Kidney (tissue), 13 donors: ENCODE measurements at regions not wholly inside any gene's neighbourhood (a gene's known extent, or its start where the extent isn't known, plus 50 kb on each side); places are given as distances from the start of the nearest gene placed in this dataset.
A peak's percentile ranks its signal among the peaks of the same experiment; 100 is the strongest.

Experiments
- DNase-seq, 5 donors: peaks; one replicate each; pipeline ENCODE4 v3.0.0-alpha.2; 2013 to 2020
- FAIRE-seq: peaks from 2 replicates; lab custom pipeline; 2012; peaks lifted over from hg19 to GRCh38; lab: Jason Lieb, UNC
- H3K27ac ChIP-seq, 2 donors: one replicate each; pipeline ENCODE4 v1.7.0; 2013; ENCODE audit warnings: low read depth in 2 of 2, low read length in 2 of 2, inconsistent platforms in 1 of 2
- H3K27me3 ChIP-seq: one replicate; pipeline ENCODE4 v1.7.1; 2013; ENCODE audit warnings: low read length, inconsistent platforms; ENCODE audit not compliant: control insufficient read depth, insufficient read depth
- H3K36me3 ChIP-seq, 3 donors: one replicate each; pipeline versions ENCODE4 v1.7.0 to v1.7.1; 2013; ENCODE audit warnings: low read length in 3 of 3, control low read depth in 1 of 3, inconsistent platforms in 1 of 3; ENCODE audit not compliant: insufficient read depth in 3 of 3, control insufficient read depth in 2 of 3
- H3K4me1 ChIP-seq, 3 donors: one replicate each; pipeline versions ENCODE4 v1.7.0 to v1.7.1; 2013; ENCODE audit warnings: low read length in 3 of 3, inconsistent platforms in 1 of 3, low read depth in 1 of 3; ENCODE audit not compliant: control insufficient read depth in 2 of 3, insufficient read depth in 2 of 3
- H3K4me3 ChIP-seq, 3 donors: one replicate each; pipeline versions ENCODE4 v1.7.0 to v1.8.1; 2013; ENCODE audit warnings: low read length in 3 of 3, control low read depth in 1 of 3, inconsistent platforms in 1 of 3
- H3K9ac ChIP-seq, 3 donors: one replicate each; pipeline versions ENCODE4 v1.7.0 to v1.7.1; 2013; ENCODE audit warnings: low read length in 3 of 3, control low read depth in 1 of 3, inconsistent platforms in 1 of 3
- H3K9me3 ChIP-seq, 3 donors: one replicate each; pipeline versions ENCODE4 v1.7.0 to v1.7.1; 2013; ENCODE audit warnings: low read length in 3 of 3, control low read depth in 1 of 3, inconsistent platforms in 1 of 3; ENCODE audit not compliant: control insufficient read depth in 2 of 3, insufficient read depth in 1 of 3
- CTCF ChIP-seq: IDR thresholded peaks from 3 replicates; pipeline ENCODE4 v1.5.1; 2012; ENCODE audit warnings: mild to moderate bottlenecking, moderate library complexity, borderline replicate concordance; ENCODE audit not compliant: insufficient read depth; ENCODE audit errors: extremely low read depth
- intact Hi-C: fragments of 100-400 bp; cut with DNase I; formaldehyde crosslinking; loops from one replicate; pipeline ENCODE4 v1.11.1; 2022
- donor health status: control.
- donor health status: control.
- donor health status: control.
- donor health status: control.
- donor health status: control.
- donor health status: DM: yes; HTN: yes; CAD: no.
- donor health status: Normal renal cell carcinoma (clear cell type).

DNA sequence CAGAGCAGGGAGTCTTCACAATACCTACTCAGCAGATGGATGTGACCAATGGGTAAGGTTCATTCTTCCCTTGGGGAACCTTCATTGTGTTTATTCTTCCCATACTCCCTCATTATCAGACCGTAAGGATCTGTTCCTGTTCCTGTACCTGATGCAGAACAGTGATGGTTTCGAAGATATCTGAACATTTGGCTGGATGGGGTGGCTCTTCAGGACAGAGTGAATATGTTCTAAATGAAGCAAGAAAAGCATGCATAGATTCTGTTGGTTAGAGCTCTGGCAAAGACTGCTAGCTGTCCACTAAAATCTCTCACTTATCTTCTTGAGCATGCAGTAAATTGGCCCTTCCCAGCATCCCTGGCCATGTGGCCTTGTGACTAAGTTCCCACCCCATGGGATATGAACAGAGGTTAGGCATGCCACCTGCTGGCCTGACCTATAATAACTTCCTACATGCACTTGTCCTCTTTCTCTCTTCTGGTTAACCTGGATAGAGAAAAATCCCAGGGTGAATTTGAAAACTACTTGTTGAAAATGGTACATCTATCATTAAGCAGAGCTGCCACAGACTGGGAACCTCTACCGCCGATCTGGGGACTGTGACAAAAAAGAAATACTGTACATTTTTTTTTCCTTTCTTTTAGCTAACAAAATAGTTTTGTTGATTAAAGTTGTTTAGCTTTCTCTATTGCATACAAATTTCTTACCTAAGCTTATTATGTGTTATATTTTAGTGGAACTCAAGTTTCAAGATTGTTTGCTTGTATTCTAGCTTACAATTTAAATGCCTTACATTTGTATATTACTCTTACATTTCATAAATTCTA is 60.0 kb upstream of the BANK1 start:
- FAIRE-seq (no peak), DNase-seq (peak; percentile 40 to 74 (median 64))
- Histone ChIP-seq H3K4me3 (no peak overlapping the region), H3K4me1 (no peaks in the 10 kb centered on the region), H3K27me3 (no peaks in the 10 kb centered on the region), H3K27ac (no peak overlapping the region), H3K36me3 (no peaks in the 10 kb centered on the region), H3K9me3 (no peaks in the 10 kb centered on the region), H3K9ac (no peak overlapping the region)
- intact Hi-C loops = no loop called here
- peak; percentile 71 for TF ChIP-seq CTCF

- intact Hi-C loops = no loop called here
- no peak for FAIRE-seq
Measured at GRCh38 chr4:101727238-101727637, 63.3 kb upstream of the BANK1 start.

DNA sequence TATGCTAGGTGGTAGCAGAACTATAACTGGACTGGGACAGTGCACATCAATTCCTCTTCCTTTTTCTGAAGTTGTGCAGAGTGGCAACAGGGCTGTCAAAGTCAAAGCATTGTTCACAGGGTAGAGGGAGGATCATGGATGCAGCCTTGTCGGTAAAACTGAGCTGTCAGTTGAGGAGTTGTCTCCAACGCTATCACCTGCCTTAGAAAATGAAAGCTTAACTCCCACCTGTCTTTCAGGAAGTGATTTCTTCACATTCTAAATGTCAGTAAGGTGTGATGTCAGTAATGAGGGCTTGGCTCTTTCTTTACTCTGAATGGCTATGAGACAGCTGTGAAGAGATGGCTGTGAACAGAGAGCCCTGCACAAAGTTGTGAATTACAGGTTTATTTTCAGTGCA is 66.4 kb upstream of the BANK1 start:
- TF ChIP-seq CTCF = no peak
- intact Hi-C loops = no loop called here
- no peaks in the 10 kb centered on the region for H3K27me3 ChIP-seq
- H3K4me1 ChIP-seq = no peaks in the 10 kb centered on the region
- no peak overlapping the region for H3K4me3 ChIP-seq
- no peaks in the 10 kb centered on the region for H3K9me3 ChIP-seq
- no peaks in the 10 kb centered on the region for H3K36me3 ChIP-seq
- no peak overlapping the region for H3K9ac ChIP-seq
- H3K27ac ChIP-seq = no peak overlapping the region
- DNase-seq (no peak), FAIRE-seq (no peak)

More at GRCh38 chr4:101727238-101727637, 63.3 kb upstream of the BANK1 start:
- H3K9ac ChIP-seq = no peak overlapping the region
- no peaks in the 10 kb centered on the region for H3K9me3 ChIP-seq
- no peaks in the 10 kb centered on the region for H3K27me3 ChIP-seq
- no peak overlapping the region for H3K4me3 ChIP-seq
- no peaks in the 10 kb centered on the region for H3K36me3 ChIP-seq
- TF ChIP-seq CTCF = no peak
- no peaks in the 10 kb centered on the region for H3K4me1 ChIP-seq
- no peak for DNase-seq
- H3K27ac ChIP-seq = no peak overlapping the region
